ENCODE measurements at regions not wholly inside any gene's neighbourhood (a gene's known extent, or its start where the extent isn't known, plus 50 kb on each side); places are given as distances from the start of the nearest gene placed in this dataset.

DNA sequence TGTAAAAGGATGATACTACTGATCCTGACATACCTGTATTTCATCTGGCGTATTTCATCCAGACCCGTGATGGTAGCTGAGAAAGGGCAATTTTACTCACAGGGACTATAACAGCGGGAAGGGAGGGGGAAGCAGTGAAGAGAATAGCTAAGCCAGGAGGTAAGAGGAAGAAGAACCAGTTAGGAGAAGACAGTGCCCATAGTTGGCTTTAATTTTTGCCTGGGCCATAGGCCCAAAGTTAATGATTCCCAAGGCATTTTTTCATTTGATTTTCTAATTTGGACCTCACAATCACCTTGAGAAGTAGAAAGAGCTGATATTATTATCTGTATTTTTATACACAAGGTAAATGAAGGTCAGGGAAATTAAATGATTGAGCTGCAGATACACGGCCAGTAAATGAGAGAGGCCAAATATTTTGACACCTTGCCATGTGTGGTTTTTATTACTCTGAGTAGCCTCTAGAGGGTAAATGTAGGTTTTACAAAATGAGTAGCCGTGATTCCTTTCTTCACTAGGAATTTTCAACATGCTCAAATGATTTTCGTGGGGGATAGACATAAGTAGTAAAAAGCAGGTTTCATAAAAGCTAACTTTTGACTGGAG lies 382.2 kb downstream of the FUT8 start:
- no peaks in the 10 kb centered on the region for H3F3A ChIP-seq (replicated peaks; ENCODE audit: insufficient read depth)
- no peaks in the 10 kb centered on the region for H3K36me3 ChIP-seq (replicated peaks in 1 of 2; ENCODE audit: control insufficient read depth in 1 of 2, insufficient read depth in 2 of 2, low read length in 1 of 2)
- H3K9me3 ChIP-seq: no peaks in the 10 kb centered on the region
- H3K9me2 ChIP-seq: no peaks in the 10 kb centered on the region
- no peaks in the 10 kb centered on the region for H3K27me3 ChIP-seq (ENCODE audit: insufficient read depth)
- no peaks in the 10 kb centered on the region for H3K79me2 ChIP-seq (ENCODE audit: insufficient read depth)
- no peak overlapping the region for H2AFZ ChIP-seq (ENCODE audit: low read depth)
- peaks cover 7 to 16% of the 10 kb centered on the region in 2 experiments for H3K4me1 ChIP-seq (ENCODE audit: control insufficient read depth in 1 of 2, insufficient read depth in 2 of 2, low read depth in 1 of 2, low read length in 1 of 2)
- H3K9ac ChIP-seq: no peak overlapping the region
- ChIA-PET POLR2A (no interaction called here), CTCF (interaction anchor here (0.8 to 5.5 kb wide), 3 partner anchors 12 to 30 kb away, joined by 3 to 22 read pairs (median 4); no protein-coding TSS in a partner anchor)
- DNase-seq: no peak
- TF ChIP-seq, protein P1, sequence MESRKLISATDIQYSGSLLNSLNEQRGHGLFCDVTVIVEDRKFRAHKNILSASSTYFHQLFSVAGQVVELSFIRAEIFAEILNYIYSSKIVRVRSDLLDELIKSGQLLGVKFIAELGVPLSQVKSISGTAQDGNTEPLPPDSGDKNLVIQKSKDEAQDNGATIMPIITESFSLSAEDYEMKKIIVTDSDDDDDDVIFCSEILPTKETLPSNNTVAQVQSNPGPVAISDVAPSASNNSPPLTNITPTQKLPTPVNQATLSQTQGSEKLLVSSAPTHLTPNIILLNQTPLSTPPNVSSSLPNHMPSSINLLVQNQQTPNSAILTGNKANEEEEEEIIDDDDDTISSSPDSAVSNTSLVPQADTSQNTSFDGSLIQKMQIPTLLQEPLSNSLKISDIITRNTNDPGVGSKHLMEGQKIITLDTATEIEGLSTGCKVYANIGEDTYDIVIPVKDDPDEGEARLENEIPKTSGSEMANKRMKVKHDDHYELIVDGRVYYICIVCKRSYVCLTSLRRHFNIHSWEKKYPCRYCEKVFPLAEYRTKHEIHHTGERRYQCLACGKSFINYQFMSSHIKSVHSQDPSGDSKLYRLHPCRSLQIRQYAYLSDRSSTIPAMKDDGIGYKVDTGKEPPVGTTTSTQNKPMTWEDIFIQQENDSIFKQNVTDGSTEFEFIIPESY (IDR thresholded peaks at IDR 0.05; ENCODE audit: borderline replicate concordance, low read depth): no peak
- no peak for TF ChIP-seq RFX5 (IDR thresholded peaks at IDR 0.05; ENCODE audit: low read length)
- H4K20me1 ChIP-seq (ENCODE audit: insufficient read depth): no peaks in the 10 kb centered on the region
- no peak overlapping the region for H3K27ac ChIP-seq (ENCODE audit: low read depth in 2 of 2, low read length in 1 of 2)
- WGBS (ENCODE audit: low lambda C conversion rate): 68% methylated on average over 6 of the region's 6 CpGs
- no peak overlapping the region for H3K4me3 ChIP-seq (ENCODE audit: low read depth in 2 of 2, low read length in 1 of 2)
- no peak overlapping the region for H3K4me2 ChIP-seq

DNA sequence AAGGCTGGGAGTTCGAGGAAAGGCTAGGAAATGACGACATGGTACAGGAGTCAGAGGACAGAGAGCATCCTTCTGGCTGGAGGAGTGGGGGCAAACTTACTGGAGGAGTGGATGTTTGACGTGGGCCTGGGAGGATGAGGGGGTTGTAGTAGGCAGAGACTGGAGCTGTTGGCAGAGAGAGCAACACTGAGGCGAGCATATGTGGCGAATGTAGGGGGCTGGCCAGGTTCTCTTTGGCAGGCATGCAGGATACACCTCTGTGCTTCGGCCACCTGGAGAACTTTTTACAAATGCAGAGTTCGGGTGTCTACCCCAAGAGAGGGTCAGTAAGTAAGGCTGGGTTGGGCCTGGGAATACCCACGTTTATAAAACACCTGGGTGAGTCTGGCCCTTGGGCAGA lies 385.7 kb downstream of the FUT8 start:
- no peak for DNase-seq
- Histone ChIP-seq H3K4me3 (ENCODE audit: low read depth in 2 of 2, low read length in 1 of 2) (no peak overlapping the region), H3K4me2 (no peak overlapping the region), H3K4me1 (ENCODE audit: control insufficient read depth in 1 of 2, insufficient read depth in 2 of 2, low read depth in 1 of 2, low read length in 1 of 2) (peaks cover 0 to 14% of the 10 kb centered on the region in 2 experiments; a peak in 1 of 4 replicates), H3K79me2 (ENCODE audit: insufficient read depth) (no peaks in the 10 kb centered on the region), H3K27me3 (ENCODE audit: insufficient read depth) (no peaks in the 10 kb centered on the region), H3K9me2 (no peaks in the 10 kb centered on the region), H2AFZ (ENCODE audit: low read depth) (no peak overlapping the region), H3F3A (replicated peaks; ENCODE audit: insufficient read depth) (no peaks in the 10 kb centered on the region), H3K9ac (no peak overlapping the region), H3K9me3 (no peaks in the 10 kb centered on the region), H3K36me3 (replicated peaks in 1 of 2; ENCODE audit: control insufficient read depth in 1 of 2, insufficient read depth in 2 of 2, low read length in 1 of 2) (no peaks in the 10 kb centered on the region), H3K27ac (ENCODE audit: low read depth in 2 of 2, low read length in 1 of 2) (no peak overlapping the region), H4K20me1 (ENCODE audit: insufficient read depth) (no peaks in the 10 kb centered on the region)
- POLR2A ChIA-PET: no interaction called here
- 60% methylated on average over 7 of the region's 8 CpGs for WGBS (ENCODE audit: low lambda C conversion rate)
- CTCF ChIA-PET: no interaction called here
- no peak for TF ChIP-seq NFIC (IDR thresholded peaks at IDR 0.05; ENCODE audit: borderline replicate concordance)

DNA sequence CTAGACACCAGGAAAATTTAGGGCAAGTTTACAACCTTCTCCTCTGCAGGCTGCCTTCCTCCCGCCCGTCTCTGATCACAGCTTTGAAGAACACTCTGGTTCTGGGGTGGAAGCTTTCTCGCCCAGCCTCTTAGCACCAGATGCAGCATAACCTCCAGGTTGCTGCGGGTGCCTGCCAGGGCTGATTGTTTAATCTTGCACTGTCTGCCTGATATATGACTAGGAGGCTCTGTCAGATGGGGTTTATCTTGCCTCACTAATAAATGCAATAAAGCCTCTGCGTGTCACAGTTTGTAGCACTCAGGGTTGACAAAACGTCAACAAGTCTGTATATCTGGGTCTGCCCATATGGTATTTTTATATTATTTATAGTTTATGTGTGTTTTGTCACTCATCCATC lies 388.2 kb downstream of the FUT8 start:
- ChIA-PET POLR2A (no interaction called here), CTCF (interaction anchor here (1.1 to 2.8 kb wide), 2 partner anchors 10 to 24 kb away, joined by 6 to 8 read pairs; no protein-coding TSS in a partner anchor)
- no peaks in the 10 kb centered on the region for H3K79me2 ChIP-seq (ENCODE audit: insufficient read depth)
- H4K20me1 ChIP-seq (ENCODE audit: insufficient read depth): no peaks in the 10 kb centered on the region
- H3K27me3 ChIP-seq (ENCODE audit: insufficient read depth): no peaks in the 10 kb centered on the region
- peak overlapping the region in 1 of 2 experiments; percentile 39; a peak in 1 of 4 replicates for H3K27ac ChIP-seq (ENCODE audit: low read depth in 2 of 2, low read length in 1 of 2)
- TF ChIP-seq, protein P2, sequence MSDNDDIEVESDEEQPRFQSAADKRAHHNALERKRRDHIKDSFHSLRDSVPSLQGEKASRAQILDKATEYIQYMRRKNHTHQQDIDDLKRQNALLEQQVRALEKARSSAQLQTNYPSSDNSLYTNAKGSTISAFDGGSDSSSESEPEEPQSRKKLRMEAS (IDR thresholded peaks at IDR 0.05; ENCODE audit: low read depth): no peak
- TF ChIP-seq SIN3A (IDR thresholded peaks at IDR 0.05; ENCODE audit: borderline replicate concordance, low read depth, low read length): no peak
- TF ChIP-seq GABPA (IDR thresholded peaks at IDR 0.05; ENCODE audit: low read depth): no peak
- TF ChIP-seq FOXM1 (IDR thresholded peaks at IDR 0.05; ENCODE audit: low read depth): no peak
- no peak for TF ChIP-seq TCF12 (IDR thresholded peaks at IDR 0.05)
- TF ChIP-seq EP300 (IDR thresholded peaks at IDR 0.05; ENCODE audit: borderline replicate concordance in 1 of 2, low read depth in 1 of 2, low read length in 1 of 2): peak in 1 of 2 experiments; percentile 36; a peak in 1 of 4 replicates
- TF ChIP-seq GATA2 (CRISPR knock-in tag; IDR thresholded peaks at IDR 0.05): peak; percentile 73
- TF ChIP-seq, protein P3, sequence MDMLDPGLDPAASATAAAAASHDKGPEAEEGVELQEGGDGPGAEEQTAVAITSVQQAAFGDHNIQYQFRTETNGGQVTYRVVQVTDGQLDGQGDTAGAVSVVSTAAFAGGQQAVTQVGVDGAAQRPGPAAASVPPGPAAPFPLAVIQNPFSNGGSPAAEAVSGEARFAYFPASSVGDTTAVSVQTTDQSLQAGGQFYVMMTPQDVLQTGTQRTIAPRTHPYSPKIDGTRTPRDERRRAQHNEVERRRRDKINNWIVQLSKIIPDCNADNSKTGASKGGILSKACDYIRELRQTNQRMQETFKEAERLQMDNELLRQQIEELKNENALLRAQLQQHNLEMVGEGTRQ (IDR thresholded peaks at IDR 0.05; ENCODE audit: borderline replicate concordance, low read depth, low read length): no peak
- H3K4me1 ChIP-seq (ENCODE audit: control insufficient read depth in 1 of 2, insufficient read depth in 2 of 2, low read depth in 1 of 2, low read length in 1 of 2): peaks cover 0 to 14% of the 10 kb centered on the region in 2 experiments; a peak in 1 of 4 replicates
- H3K4me2 ChIP-seq: no peak overlapping the region
- H2AFZ ChIP-seq (ENCODE audit: low read depth): no peak overlapping the region
- H3F3A ChIP-seq (replicated peaks; ENCODE audit: insufficient read depth): no peaks in the 10 kb centered on the region
- 53% methylated on average over 6 of the region's 6 CpGs for WGBS (ENCODE audit: low lambda C conversion rate)
- H3K9me3 ChIP-seq: no peaks in the 10 kb centered on the region
- no peak overlapping the region for H3K4me3 ChIP-seq (ENCODE audit: low read depth in 2 of 2, low read length in 1 of 2)
- H3K9ac ChIP-seq: no peak overlapping the region
- H3K9me2 ChIP-seq: no peaks in the 10 kb centered on the region
- DNase-seq: peak; percentile 49
- H3K36me3 ChIP-seq (replicated peaks in 1 of 2; ENCODE audit: control insufficient read depth in 1 of 2, insufficient read depth in 2 of 2, low read length in 1 of 2): no peaks in the 10 kb centered on the region

Data from SK-N-SH (cell line).